Upper lobe of left lung (tissue), 6 donors: ENCODE measurements at regions not wholly inside any gene's neighbourhood (a gene's known extent, or its start where the extent isn't known, plus 50 kb on each side); places are given as distances from the start of the nearest gene placed in this dataset.

Experiments used
- ATAC-seq, 2 donors: fragments of 200-7000 bp; cut with Tn5 transposase; one replicate each; pipeline ENCODE4 v1.9.1; 2022; ENCODE audit warnings: mild to moderate bottlenecking in 2 of 2, moderate library complexity in 2 of 2; ENCODE audit not compliant: low FRiP score in 2 of 2
- DNase-seq, 2 donors: peaks; one replicate each; pipeline ENCODE4 v3.0.0-alpha.2; 2019 to 2020
- H3K27ac ChIP-seq, 4 donors: fragments of 200-600 bp; sonication (generic); one replicate each; pipeline ENCODE4 v1.5.1; 2016 to 2019
- H3K27me3 ChIP-seq, 4 donors: fragments of 200-600 bp; sonication (generic); one replicate each; pipeline ENCODE4 v1.5.1; 2017 to 2019
- H3K36me3 ChIP-seq, 4 donors: fragments of 200-600 bp; sonication (generic); one replicate each; pipeline ENCODE4 v1.5.1; 2016 to 2019
- H3K4me1 ChIP-seq, 4 donors: fragments of 200-600 bp; sonication (generic); one replicate each; pipeline ENCODE4 v1.5.1; 2018 to 2019
- H3K4me3 ChIP-seq, 4 donors: fragments of 200-600 bp; sonication (generic); one replicate each; pipeline ENCODE4 v1.5.1; 2017 to 2019; ENCODE audit warnings: mild to moderate bottlenecking in 2 of 4, moderate library complexity in 1 of 4
- H3K9me3 ChIP-seq, 4 donors: fragments of 200-600 bp; sonication (generic); one replicate each; pipeline ENCODE4 v1.5.1; 2018 to 2019
- EP300 ChIP-seq, 4 donors: sonication (generic); formaldehyde crosslinking; IDR thresholded peaks; one replicate each; pipeline ENCODE4 v1.5.1; 2017; ENCODE audit warnings: antibody characterized with exemption in 4 of 4, control low read depth in 2 of 4
- POLR2A ChIP-seq, 4 donors: fragments of 450-650 bp; IDR thresholded peaks; one replicate each; pipeline ENCODE4 v1.5.1; 2016 to 2017; ENCODE audit warnings: antibody characterized with exemption in 4 of 4, mild to moderate bottlenecking in 2 of 4
- POLR2AphosphoS5 ChIP-seq, 2 donors: sonication (generic); formaldehyde crosslinking; IDR thresholded peaks; one replicate each; pipeline ENCODE4 v1.5.1; 2017; ENCODE audit warnings: antibody characterized with exemption in 2 of 2
- WGBS, 2 donors: methylation state at CpG; one replicate each; pipeline ENCODE4 v1.1.5; 2017 to 2018; 5-methylcytosine and 5-hydroxymethylcytosine counted together
- TF ChIP-seq, protein P1 (sequence below), 6 experiments: fragments of 450-650 bp in 4 of 6; fragments of 200-600 bp in 2 of 6; sonication (generic) in 2 of 6; IDR thresholded peaks; one replicate each; pipeline ENCODE4 v1.5.1; 2016 to 2019; ENCODE audit warnings: antibody characterized with exemption in 6 of 6
- donor health status: DM: no; HTN: no; CAD: no; lungs with moderate emphysema.
- donor health status: DM: no; HTN: yes; CAD: no; lungs with severe emphysema.

DNA sequence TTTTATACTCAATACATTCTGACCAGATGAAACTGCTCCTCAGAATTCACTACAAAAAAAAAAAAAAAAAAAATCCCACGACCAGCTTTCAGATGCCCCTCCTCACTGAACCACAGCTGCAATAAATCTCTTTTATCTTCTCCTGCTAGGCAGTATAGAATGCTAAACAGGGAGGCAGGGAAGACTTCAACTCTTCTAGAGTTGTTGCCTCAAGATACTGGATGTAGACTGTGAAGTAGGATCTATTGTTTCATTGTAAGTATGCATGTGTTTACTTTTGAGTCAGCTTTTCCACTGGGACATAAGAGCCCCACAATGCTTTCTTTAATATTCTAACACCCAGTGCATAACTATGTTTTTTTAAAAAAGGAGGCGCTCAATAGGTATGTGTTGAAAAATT lies 401.4 kb downstream of the TBL1XR1 start:
- Histone ChIP-seq H3K27me3 (no peaks in the 10 kb centered on the region), H3K4me3 (no peak overlapping the region), H3K9me3 (no peaks in the 10 kb centered on the region), H3K27ac (no peak overlapping the region), H3K4me1 (no peaks in the 10 kb centered on the region), H3K36me3 (no peaks in the 10 kb centered on the region)
- ATAC-seq (no peak), DNase-seq (no peak)
- TF ChIP-seq POLR2AphosphoS5 (IDR thresholded peaks at IDR 0.05) (no peak), EP300 (IDR thresholded peaks at IDR 0.05) (no peak), POLR2A (IDR thresholded peaks at IDR 0.05) (no peak)
- TF ChIP-seq, protein P1, sequence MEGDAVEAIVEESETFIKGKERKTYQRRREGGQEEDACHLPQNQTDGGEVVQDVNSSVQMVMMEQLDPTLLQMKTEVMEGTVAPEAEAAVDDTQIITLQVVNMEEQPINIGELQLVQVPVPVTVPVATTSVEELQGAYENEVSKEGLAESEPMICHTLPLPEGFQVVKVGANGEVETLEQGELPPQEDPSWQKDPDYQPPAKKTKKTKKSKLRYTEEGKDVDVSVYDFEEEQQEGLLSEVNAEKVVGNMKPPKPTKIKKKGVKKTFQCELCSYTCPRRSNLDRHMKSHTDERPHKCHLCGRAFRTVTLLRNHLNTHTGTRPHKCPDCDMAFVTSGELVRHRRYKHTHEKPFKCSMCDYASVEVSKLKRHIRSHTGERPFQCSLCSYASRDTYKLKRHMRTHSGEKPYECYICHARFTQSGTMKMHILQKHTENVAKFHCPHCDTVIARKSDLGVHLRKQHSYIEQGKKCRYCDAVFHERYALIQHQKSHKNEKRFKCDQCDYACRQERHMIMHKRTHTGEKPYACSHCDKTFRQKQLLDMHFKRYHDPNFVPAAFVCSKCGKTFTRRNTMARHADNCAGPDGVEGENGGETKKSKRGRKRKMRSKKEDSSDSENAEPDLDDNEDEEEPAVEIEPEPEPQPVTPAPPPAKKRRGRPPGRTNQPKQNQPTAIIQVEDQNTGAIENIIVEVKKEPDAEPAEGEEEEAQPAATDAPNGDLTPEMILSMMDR (IDR thresholded peaks at IDR 0.05) = no peak
- WGBS, 2 donors = 50 to 55% methylated on average over 2 of the region's 2 CpGs

DNA sequence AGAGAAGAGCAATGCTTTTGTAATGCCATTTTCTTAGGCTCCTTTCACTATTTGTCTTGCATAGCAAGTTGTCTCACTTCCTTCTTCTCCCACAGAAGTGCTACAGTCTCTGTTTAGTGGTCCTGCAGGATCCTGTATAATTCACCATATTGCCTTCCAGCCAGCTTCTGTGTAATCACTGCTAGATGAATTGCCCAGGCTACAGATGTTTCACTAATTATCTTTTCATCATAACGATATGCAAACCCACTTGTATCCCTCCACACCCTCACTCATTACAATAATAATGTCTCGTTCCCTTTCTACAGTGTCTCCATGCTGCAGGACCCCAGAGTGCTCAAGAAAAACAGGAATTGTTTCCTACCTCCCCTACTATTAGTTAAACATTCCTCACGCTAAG lies 402.9 kb downstream of the TBL1XR1 start:
- ATAC-seq (no peak), DNase-seq (no peak)
- TF ChIP-seq, protein P1 (IDR thresholded peaks at IDR 0.05) = no peak
- no peak for TF ChIP-seq POLR2AphosphoS5 (IDR thresholded peaks at IDR 0.05)
- TF ChIP-seq POLR2A (IDR thresholded peaks at IDR 0.05) = no peak
- TF ChIP-seq EP300 (IDR thresholded peaks at IDR 0.05) = no peak
- Histone ChIP-seq H3K4me3 (no peak overlapping the region), H3K27me3 (no peaks in the 10 kb centered on the region), H3K36me3 (no peaks in the 10 kb centered on the region), H3K4me1 (no peaks in the 10 kb centered on the region), H3K27ac (no peak overlapping the region), H3K9me3 (no peaks in the 10 kb centered on the region)
- 60 to 66% methylated on average over 3 of the region's 3 CpGs for WGBS, 2 donors

DNA sequence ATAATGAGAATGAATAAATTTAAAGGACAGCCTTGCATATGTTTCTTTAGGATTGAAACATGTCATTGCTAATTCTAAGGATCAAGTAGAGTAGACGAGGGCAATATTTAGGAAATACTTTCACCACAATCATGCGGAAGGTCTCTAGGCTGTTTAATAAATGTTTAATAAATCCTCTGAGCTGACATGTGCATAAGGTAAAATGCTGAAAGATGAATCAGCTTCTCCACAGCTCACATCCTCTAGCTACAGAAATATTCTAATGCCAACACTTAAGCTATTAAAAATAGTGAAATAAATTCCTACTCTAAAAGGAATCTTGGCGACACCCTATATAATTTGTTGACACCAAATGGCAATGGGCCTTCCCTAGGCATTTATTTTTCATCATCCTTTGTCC lies 407.3 kb downstream of the TBL1XR1 start:
- 85 to 90% methylated on average over 3 of the region's 3 CpGs for WGBS, 2 donors
- no peak for ATAC-seq
- Histone ChIP-seq H3K27me3 (no peaks in the 10 kb centered on the region), H3K4me1 (no peaks in the 10 kb centered on the region), H3K9me3 (no peaks in the 10 kb centered on the region), H3K36me3 (no peaks in the 10 kb centered on the region), H3K27ac (no peak overlapping the region), H3K4me3 (no peak overlapping the region)
- TF ChIP-seq POLR2AphosphoS5 (IDR thresholded peaks at IDR 0.05) (no peak), POLR2A (IDR thresholded peaks at IDR 0.05) (no peak), EP300 (IDR thresholded peaks at IDR 0.05) (no peak)
- TF ChIP-seq, protein P1 (IDR thresholded peaks at IDR 0.05) = no peak
- DNase-seq = no peak

DNA sequence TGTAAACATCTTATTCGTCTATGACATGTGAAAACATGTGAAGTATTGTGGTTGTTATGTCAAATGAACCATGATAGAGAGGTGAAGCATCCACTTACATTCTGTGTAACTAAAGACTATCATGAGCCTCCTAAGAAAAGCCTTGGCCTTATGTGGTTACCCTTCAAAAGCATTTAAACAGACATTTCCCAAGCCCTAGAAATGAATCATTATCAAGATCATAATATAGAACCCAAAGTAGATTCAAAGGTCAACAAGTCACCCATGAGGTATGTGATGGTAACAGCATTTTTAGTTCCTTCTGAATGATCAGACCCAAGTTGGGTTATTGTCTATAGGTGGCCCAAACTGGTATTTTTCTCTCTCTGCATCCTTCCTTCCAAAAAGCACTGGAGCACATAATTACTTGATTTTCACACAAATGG lies 408.0 kb downstream of the TBL1XR1 start:
- ATAC-seq (no peak), DNase-seq (no peak)
- Histone ChIP-seq H3K27ac (no peak overlapping the region), H3K27me3 (no peaks in the 10 kb centered on the region), H3K36me3 (no peaks in the 10 kb centered on the region), H3K4me1 (no peaks in the 10 kb centered on the region), H3K9me3 (no peaks in the 10 kb centered on the region), H3K4me3 (no peak overlapping the region)
- 77 to 79% methylated on average over 1 of the region's 1 CpG for WGBS, 2 donors
- TF ChIP-seq POLR2A (IDR thresholded peaks at IDR 0.05) (no peak), EP300 (IDR thresholded peaks at IDR 0.05) (no peak), POLR2AphosphoS5 (IDR thresholded peaks at IDR 0.05) (no peak)
- TF ChIP-seq, protein P1 (IDR thresholded peaks at IDR 0.05) = no peak

DNA sequence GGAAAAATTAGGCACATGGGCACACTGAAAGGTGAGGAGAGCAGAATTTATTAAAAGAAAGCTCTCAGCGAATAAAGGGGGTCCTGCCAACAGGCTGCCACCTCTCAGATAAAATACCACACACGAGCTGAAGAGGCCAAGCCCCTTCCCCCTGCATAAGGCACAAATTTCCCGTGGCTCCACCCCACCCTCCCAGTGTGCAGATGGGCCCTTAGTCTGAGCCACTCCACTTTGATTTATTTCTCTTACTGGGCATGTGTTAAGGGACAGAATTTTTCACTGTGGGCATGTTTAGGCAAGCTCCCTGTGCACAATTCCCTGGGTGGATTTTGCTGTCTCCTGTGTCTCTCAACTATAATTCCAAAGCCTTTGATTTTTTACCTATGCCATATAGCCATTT lies 409.8 kb downstream of the TBL1XR1 start:
- TF ChIP-seq EP300 (IDR thresholded peaks at IDR 0.05) (no peak), POLR2AphosphoS5 (IDR thresholded peaks at IDR 0.05) (no peak)
- Histone ChIP-seq H3K27me3 (no peaks in the 10 kb centered on the region), H3K4me3 (no peak overlapping the region), H3K36me3 (no peaks in the 10 kb centered on the region), H3K27ac (no peak overlapping the region), H3K9me3 (no peaks in the 10 kb centered on the region), H3K4me1 (no peaks in the 10 kb centered on the region)
- DNase-seq = no peak
- no peak for ATAC-seq
- 56 to 82% methylated on average over 3 of the region's 3 CpGs for WGBS, 2 donors
